GM21367 (cell line): ENCODE measurements at regions not wholly inside any gene's neighbourhood (a gene's known extent, or its start where the extent isn't known, plus 50 kb on each side); places are given as distances from the start of the nearest gene placed in this dataset.

Source experiments
- ATAC-seq: cut with Tn5 transposase; IDR thresholded peaks from one replicate; pipeline ENCODE4 v1.9.1; 2021; ENCODE audit not compliant: unreplicated experiment

DNA sequence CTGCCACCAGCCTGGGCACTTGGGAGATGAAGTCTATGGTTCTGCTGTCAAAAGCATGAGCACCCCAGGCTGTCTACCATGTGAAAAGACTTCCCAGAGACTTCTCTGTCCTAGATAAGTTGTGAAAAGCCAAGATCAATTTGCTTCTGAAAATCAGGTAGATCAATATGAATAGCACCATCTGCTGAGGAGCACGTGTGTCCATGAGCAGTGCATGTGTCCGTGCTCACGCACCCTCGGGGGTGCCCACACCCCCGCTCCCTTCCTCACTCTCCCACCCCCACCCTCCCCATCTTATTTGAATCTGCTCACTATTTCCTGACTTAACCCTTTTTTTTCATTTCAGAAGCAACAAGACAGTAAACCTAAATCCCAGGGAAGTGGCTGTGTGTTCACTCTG, 238.3 kb upstream of the SDK2 start:
- no peak for ATAC-seq

DNA sequence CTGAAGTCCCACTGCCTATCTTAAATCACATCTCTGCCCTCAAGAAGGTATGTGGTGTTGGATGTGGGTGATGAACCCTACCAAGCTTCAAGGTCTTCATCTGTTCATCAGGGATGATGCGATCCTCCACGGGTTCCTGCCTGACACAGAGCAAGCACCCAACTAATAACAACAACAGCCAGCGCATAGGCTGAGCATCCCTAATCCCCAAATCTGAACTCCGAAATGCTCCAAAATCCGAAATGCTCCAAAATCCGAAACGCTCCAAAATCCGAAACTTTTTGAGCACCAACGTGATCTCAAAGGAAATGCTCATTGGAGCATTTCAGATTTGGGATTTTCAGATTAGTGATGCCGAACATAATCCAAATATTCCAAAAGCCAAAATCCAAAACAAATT, 238.9 kb upstream of the SDK2 start:
- ATAC-seq, result no peak

DNA sequence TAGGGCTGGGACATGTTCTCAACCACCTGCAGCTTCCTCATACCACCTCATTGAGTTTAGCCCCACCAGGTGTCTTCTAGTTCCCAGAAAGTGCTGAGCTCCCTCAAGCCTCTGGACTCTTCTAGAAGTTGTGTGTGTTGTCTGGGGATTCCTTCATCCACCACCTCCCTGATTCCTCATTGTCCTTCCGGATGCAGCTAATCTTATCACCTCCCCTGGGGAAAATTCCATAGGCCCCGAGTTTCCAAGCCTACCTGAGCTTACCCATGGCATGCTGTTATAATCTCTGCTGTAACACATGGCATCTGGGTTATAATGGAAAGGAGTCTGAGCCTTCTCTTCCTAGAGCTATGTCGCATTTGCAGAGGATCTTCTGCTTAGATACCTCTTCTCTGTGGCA, 243.5 kb upstream of the SDK2 start:
- no peak for ATAC-seq

DNA sequence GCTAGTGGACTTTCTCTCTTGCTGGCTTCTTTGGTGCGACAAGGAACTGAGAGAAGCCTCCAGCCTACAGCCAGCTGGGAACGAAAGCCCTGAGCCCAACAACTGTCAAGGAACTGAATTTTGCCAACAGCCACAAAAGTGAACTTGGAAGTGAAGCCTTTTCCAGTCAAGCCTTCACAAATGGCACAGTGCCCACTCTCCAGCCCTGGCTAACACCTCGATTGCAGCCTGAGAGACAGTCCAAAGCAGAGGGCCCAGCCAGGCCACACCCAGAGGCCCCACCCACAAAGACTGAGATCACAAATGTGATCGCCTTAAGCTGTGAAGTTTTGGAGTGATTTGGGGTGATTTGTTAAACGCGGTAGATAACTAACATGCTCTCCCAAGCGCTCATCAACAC, 244.6 kb upstream of the SDK2 start:
- ATAC-seq, result no peak

DNA sequence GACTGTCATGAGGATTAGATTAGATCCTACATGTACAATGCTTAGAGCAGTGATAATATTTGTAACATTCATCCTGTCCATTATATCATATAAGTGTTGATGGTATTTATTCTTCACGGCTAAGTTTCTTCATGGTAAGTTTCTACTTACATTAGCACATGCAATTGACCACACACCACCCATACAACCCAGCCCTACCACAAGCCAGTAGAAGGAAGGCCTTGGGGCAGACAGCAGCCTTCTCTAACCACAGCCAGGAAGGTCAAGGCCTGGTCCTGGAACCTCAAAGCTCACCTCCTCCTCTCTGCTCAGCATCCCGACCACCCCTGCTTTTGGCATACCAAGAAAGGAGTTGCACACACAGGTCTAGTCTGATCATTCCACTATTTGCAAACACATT, 245.2 kb upstream of the SDK2 start:
- no peak for ATAC-seq

DNA sequence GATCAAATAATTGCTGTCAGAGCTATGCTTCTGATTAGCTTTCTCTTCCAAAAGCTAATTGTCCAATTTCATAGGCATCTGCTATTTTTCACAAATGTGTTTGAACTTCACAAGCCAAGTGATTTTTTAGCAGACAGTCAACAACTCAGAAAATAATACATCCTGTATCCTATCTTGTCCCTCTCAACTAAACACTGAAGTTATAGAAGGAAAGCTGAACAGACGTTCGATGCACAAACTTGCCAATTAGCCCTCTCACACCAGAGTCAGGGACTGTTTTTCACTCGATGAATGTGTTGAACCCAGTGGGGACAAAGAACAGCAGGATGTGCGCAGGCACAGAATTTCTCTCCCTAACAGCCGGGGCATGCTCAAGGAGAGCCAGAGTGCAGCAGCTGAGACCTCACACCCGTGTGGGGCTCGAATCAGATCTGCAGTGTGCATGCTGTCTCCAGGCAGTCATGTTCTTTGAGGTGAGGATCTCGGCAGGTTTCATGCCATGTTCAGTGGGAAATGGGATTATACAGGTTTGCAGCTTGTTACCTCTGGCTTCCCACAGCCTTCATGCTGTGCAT, 246.7 kb upstream of the SDK2 start:
- no peak for ATAC-seq

GRCh38 chr17:73895157-73895556, 250.9 kb upstream of the SDK2 start:
- no peak for ATAC-seq

DNA sequence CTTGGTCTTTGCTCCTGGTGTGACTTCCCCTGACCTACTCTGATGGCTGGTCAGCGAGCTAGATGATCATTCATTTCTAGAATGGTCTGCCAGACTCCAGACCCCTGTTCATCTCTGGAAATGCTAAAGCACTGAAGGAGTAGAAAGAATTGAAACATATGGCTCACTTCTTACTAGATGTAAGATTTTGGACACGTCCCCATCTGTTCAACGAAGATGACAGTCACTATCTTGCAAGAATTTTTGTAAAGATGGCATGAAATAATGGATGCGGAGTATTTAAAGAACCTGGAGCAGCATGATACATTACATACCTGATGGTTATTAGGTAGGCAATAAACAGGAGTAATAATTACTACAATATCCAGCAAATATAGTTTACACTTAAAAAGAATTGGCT, 252.7 kb upstream of the SDK2 start:
- ATAC-seq, result no peak

- ATAC-seq, result no peak
These were observed 255.6 kb upstream of the SDK2 start for GRCh38 chr17:73899839-73900238.

GRCh38 chr17:73900516-73900915, 256.3 kb upstream of the SDK2 start:
- ATAC-seq, result no peak

DNA sequence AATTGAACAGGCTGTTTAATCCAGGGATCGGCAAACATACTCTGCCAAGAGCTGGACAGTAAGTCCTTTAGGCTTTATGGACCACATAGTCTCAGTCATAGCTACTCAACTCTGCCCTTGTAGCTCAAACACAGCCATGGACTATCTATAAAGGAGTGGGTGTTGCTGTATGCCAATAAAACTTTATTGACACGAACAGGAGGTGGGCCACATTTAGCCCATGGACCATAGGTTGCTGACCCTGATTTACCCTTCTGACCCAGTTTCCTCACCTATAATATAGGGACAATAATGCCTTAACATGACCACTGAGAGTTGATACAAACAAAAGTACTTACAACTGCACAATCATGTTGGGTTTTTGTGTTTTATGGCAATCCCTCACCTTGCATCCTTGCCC, 257.0 kb upstream of the SDK2 start:
- ATAC-seq, result no peak

DNA sequence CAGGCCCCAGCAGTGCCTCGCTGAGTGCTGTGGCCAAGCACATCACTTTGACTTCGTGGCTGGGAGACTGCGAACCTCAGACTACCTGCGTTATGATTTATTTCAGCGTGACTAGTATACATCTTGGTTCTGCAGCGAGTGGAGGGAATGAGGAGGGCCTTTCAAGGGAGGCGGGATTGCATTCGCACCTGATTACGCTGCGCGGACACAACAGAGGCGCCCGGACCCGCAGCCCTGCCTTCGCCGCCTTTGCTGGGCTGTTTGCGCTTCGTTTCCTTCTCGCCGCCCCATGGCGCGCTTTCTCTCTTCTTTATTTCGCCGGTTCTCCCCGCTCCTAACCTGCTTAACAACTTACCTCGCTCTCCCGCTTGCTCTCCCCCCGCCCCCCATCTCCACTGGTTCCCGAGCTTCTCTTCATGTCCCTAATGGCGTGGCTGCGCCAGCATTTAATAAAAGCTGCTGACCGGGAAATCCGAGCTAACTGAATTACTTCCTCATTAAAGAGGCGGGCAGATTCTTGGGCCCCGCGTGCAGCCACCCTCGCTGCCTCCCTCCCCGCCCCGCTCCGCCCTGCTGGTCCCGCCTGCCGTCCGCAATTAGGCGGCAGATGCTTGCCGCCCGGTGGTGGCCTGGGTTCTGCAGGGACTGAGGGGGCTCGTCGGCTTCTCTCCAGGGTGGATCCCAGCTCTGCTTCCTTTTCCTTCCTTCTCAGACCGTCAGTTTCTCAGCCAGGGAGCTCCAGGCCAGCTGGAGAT, 257.6 kb upstream of the SDK2 start:
- no peak for ATAC-seq

DNA sequence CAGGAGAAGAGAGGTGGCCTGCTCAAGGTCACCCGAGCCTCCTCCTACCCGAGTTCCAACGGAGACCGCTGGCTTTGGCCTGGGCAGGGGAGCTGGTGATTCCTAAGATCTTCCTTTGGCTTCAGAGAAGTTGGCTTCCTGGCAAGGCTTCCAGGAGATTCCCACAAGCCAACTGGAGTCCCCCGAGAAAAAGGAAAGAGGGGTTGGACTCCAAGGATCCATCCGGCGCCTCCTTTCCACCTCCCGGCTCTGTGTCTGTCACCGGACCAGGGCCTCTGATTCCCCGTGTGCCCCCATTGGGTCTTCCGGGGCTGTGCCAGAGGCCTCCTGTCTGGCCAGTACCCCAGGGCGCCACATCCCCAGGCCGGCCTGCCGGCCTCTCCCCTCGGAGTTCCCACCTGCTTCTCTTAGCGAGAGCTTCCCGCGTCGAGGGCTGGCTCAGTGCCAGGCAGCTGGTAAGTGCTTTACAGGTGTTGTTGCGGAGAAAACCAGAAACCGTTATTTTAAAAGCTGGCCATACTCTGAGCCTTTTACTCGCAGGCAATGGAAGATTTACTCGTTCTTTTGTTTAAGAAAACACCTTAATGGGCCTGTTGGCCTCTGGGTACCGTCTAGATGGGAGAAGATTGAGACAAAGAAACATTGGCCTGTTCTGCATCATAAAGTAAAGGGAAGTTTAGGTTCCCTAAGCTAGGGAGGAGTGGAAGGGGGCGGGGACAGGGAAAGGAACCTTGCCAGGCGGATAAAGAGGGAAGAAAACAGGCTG, 258.4 kb upstream of the SDK2 start:
- ATAC-seq, result no peak

GRCh38 chr17:73906896-73907870, 262.9 kb upstream of the SDK2 start:
- ATAC-seq, result no peak

DNA sequence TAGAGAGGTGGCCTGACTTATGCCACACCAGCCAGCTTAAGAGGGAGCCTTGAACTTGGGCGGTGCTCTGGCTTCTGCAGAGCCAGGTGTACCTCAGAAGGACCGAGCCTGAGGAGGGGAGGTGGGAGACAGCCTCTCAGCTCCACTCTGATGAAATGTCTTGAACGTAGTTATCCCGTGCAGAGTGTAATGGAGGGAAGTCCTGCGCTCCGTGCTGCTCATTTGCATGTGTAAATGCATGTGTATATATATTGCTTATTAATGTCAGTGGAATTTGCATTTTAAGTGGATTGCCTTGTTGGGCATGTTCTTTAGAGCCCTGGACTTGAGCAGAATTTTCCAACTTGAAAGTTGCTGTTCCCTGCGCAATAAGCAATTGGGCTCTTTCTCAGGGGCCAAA, 264.9 kb upstream of the SDK2 start:
- no peak for ATAC-seq

DNA sequence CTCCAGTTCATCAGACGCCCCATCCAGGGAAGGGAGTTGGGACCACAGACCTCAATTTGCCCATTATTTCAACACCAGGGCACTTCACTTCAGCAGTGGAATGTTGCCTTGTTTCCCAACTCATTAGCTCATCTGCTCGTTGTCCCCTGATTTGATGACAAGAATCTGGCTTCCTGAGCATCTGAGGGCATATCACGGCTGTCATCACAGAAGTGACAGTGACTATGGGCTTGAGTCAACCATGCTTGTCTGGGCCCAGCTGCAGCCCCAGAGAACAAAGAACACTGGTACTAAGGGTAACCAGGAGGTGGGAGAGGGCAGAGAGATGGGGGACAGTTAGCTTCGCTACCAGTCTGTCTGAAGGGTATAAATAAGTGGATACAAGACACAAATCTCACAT, 266.0 kb upstream of the SDK2 start:
- no peak for ATAC-seq

- no peak for ATAC-seq
These were observed 266.7 kb upstream of the SDK2 start for GRCh38 chr17:73910821-73911515.

- ATAC-seq, result no peak
These were observed 267.6 kb upstream of the SDK2 start for GRCh38 chr17:73911726-73912372.

GRCh38 chr17:73912373-73912746, 268.1 kb upstream of the SDK2 start:
- ATAC-seq, result no peak
